GM19372 (cell line): ENCODE measurements at regions not wholly inside any gene's neighbourhood (a gene's known extent, or its start where the extent isn't known, plus 50 kb on each side); places are given as distances from the start of the nearest gene placed in this dataset.

Experiments
- ATAC-seq: cut with Tn5 transposase; IDR thresholded peaks from one replicate; pipeline ENCODE4 v1.9.1; 2021; ENCODE audit warnings: mild to moderate bottlenecking, low read depth, moderate library complexity; ENCODE audit not compliant: unreplicated experiment

DNA sequence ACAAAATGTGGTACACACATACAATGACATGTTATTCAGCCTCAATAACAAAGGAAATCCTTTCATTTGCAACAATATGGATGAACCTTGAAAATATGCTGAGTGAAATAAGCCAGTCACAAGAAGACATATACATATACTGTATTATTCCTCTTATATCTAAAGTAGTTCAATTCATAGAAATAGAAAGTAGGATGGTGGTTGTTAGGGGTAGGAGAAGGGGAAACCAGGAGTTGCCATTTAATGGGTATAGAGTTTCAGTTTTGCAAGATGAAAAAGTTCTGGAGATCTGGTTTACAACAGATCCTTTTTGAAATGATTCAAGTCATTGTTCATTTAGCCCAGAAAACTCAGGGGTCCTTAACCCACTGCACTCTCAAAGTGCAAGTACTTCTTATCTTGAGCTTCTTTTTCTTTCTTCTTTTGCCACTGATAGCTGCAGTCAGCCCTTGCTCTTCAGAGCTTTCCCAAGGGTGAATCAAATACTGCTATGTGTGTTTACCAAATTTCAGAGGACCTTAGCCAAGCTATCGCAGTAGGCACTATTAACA lies 208.0 kb upstream of the EOMES start:
- no peak for ATAC-seq

DNA sequence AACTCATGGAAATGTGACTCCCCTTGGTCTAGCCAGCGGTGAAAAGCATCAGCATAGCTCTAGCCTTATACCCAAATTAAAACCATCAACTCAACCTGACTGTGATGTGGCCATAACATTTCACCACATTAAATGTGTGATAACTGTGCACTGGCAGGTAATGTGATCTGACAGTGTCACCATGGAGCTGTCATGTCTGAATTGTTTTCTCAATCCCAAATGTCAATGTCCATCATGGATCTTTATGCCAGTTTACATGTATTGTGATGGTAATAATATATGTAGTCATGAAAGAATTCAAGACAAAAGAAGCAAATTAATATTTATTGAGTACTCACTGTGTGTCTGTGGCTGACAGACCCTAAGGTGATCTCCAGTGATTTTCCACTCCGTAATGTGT lies 213.4 kb upstream of the EOMES start:
- ATAC-seq = no peak

DNA sequence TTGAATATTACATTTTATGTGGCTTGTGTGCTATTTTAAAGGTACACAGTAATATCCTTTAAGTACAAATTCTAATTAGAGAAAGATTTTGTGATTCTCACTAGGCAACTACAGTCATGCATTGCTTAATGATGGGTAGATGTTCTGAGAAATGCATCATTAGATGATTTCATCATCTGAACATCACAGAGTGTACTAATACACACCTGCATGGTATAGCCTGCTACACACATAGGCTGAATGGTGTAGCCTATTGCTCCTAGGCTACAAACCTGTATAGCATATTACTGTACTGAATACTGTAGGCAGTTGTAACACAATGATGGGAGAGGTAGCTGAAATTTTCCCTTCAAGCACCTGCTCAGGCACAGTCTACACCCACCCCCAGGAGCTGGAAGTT lies 217.4 kb upstream of the EOMES start:
- no peak for ATAC-seq

DNA sequence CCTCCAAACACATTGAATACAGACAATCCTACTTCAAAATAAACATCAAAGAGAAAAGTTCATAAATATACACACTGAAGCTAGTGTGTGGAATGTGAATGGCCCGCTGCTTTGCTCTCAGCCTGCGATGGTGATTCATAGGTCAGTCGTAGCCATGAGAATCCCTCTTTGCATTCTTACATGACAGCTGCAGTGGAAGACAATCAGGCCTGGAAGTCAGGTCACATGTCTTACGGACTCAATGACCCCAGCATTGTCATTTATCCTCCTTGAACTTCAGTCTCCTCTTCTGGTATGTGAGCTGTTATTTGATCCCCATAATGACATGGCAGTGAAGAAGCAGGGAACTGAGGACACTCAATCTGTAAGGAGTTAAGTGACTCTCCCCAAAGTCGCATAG lies 217.8 kb upstream of the EOMES start:
- ATAC-seq = no peak

DNA sequence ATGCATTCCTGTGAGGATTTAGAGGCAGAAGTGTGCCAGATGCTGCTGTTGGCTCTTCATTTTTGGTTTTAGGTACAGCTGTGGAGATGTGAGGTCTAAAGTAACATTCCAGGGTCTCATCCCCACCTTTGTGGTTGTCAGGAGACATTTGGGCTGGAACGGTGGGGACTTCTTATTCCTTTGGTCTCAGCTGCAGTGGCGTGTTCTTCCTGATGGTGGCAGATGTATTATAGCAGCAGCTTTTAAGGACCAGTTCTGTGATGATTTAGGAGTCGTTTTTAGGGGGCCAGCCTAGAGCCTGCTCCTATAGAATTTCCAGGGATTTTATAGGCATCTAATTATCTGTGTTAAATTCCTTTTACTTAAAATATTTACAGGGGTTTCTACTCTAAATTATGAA lies 221.0 kb upstream of the EOMES start:
- no peak for ATAC-seq

DNA sequence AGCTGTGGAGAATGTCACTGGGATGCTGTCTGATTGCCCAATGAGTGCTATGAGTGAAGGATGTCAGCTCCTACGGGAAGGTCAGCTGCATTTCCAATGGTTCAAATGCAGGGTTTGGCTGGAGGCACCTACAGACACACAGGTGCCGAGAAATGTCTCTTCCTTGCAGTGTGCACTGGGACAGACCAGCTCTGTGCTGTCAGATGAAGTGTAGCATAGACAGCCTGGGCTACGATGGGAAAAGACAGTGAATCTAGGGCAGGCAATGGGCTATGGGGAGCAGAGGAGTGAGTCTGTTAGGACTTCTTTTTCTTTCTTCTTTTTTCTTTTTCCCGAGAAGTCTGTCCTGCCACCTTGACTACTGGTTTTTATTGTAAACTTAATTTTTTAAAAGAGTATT lies 223.1 kb upstream of the EOMES start:
- no peak for ATAC-seq

DNA sequence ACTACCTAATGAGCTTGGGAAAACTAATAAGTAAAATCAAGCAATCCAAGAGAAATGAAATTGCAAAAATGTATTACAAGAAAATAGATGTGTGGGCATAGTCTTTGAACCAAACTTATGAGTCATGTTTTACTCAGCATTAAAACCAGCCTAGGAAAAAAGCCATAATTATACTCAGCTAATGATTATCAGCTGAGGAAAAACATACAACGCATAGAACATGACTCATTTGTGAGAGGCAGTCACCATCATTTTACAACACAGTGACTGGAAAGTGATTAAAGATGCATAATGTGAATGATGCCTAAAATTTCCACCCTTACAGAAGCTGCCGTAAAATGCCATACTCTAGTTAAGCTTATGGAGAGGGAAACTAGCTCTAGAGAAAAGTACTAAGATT lies 238.0 kb upstream of the EOMES start:
- no peak for ATAC-seq

DNA sequence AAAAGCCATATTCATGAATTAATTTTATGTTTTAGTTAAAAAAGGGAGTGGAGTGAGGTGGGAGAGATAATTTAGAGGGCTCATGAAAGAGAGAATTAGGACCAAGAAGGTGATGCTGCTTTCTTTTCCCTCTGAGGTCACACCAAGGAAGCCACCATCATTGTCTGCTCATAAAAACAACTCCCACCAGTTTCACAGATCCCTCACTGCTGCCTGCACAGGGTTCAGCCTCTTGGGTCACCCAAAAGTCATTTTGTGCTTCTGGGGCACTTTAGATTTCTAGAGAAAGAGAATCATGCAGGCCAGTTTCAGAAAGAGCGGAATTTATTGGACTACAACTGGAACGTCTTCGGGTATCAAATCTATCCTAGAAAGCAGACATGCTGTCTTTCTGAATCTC lies 241.4 kb upstream of the EOMES start:
- ATAC-seq = no peak

DNA sequence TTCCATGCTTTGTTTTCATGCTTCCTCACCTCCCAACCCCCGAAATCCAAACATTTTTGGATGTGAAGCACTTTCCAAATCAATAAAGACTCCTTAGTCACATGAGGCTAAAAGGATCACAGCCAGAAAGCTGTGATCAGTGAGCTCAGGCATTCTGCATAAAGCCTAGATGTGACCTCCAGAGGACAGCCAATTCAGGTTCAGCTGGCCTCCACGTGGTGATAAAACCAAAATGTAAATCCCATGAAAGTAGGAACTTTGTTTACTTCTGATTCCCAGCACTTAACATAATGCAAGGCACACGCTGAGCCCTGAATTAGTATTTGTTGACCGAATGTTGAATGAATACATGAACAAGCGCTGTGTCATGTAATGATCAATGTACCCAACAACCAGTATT lies 249.5 kb upstream of the EOMES start:
- no peak for ATAC-seq

DNA sequence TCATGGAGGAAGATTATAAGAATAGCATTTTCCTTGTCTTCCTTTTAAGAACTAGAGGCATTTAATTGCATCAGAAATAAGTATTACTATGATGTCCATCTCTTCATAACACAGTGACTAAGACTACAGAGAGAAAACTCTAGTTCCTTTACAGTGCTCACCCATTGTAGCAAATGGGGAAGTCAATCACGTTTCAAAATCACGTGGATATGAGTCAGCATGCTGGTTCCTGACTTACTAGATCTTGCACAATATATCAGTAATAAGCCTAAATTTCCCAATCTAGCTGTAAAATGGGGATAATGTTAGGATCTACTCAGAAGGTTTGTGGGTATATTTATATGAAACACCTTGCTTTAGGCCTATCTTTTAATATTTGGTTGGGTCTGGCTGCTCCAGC lies 254.8 kb upstream of the EOMES start:
- no peak for ATAC-seq

DNA sequence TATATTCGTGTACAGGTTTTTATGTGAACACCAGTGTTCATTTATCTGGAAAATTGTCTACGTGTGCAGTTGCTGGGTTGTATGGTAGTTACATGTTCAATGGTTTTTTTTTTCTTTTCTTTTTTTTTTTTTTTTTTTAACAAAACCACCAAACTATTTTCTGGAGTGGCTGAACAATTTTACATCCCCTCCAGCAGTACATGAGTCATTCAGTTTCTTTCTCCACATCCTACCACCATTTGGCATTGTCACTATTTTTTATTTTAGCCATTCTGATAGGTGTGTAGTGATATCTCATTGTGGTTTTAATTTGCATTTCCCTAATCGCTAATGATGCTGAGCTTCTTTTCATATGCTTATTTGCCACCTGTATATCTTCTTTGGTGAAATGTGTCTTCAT lies 256.3 kb upstream of the EOMES start:
- no peak for ATAC-seq

DNA sequence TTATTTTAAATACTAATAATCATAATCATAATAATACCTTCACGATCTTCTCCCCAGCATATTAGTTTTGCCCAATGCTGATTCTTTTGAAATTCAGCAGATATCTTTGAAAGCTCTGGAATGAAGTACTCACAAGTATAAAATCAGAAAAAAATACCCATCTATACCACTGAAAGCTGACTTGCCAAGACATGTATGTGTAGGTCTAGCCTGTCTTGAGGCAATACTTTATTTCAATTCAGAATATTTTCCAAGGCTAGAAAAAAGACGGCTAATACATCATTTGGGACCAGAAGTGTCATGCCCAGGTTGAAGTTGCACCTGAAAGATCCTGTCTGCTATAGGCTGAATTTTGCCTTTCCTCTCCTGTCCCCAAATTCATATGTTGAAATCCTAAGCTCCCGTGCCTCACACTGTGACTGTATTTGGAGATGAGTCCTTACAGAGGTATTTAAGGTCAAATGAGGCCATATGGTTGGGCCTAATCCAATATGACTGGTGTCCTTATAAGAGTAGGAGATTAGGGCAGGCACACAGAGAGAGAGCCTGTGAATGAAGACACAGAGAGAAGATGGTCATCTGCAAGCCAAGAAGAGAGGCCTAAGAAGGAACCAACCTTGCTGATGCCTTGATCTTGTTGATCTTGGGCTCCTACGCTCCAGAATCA lies 255.9 kb upstream of the CMC1 start:
- ATAC-seq = no peak

DNA sequence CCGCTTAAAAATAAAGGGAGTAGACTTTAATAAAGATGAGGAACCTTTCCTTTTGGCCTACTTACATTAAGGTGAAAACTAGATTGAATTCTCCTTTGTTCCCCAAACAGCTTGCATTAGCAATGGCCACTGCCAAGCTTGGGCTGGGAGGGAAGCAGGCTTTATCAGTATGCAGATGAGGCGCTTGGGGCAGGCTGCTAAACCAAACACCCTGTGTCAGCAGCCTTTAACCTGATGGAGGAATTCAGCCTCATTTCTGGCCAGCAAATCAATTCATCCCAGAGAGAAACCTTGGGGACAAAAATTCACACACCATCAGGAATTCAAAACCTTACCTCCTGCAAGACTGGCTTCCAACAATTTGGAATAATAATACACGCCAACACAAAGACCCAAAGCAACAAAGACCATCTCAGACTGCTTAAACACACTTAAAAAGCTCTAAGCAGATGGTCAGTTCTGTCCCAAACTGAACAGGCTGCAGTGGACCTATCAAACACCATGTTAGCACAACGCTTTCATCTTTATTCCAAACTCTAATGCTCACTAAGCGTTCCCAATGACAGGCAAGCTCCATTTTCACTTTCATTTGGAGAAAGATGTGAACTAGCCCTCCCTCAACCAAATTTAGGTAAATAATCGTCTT lies 255.1 kb upstream of the CMC1 start:
- no peak for ATAC-seq

DNA sequence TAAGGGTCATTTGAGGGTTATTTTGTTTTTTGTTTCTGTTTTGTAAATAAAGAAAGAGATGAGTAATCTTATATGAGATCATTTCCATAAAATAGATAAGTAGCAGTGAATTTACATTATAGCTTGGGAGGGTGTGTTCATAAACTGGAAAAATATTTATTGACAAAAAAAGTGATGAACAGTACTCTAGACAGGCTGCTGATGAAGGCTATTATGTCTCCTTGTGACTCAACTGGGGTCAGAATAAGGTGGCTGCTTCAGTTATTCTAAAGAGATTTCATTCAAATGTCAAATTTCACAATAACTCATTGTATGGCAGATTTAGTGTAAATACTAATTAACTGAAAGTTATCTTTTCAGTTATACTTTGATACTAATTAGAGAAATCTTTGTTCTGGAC lies 251.1 kb upstream of the CMC1 start:
- ATAC-seq = no peak

DNA sequence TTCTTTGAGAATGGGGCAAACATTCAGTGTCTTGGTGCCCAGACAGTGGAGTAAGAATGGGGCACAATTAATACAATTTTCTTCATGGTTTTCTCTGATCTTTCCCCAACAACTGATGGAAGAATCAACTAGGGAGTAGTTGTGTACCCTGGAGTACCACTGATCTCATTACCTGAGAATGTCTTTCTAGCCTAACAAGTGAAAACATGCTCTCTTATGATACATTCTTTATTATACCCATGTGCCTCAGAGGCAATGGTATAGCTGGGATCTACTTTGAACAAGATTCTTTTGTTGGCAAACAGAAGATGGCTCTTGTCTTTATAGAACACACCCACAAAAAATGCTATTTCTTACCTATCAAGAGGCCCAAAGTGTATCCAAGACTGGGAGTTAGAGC lies 250.6 kb upstream of the CMC1 start:
- no peak for ATAC-seq

DNA sequence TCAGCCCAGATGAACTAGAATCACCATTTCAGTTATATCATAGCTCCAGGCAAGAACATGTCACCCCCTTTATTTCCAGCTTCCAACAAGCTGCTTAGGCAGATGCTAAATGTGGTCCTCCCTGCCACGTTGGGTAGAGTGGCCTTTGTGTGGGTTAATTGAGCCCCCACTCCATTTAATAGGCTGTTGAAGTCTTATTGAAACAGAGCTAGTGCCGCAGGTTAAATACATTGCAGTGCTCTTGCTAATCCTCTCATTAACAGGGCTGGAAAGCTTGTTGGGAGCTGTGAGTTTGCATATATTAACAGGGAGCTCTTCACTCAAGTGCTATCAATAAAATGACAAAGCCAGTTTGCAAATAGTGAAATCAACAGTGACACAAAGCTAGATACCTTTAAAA lies 248.4 kb upstream of the CMC1 start:
- no peak for ATAC-seq

DNA sequence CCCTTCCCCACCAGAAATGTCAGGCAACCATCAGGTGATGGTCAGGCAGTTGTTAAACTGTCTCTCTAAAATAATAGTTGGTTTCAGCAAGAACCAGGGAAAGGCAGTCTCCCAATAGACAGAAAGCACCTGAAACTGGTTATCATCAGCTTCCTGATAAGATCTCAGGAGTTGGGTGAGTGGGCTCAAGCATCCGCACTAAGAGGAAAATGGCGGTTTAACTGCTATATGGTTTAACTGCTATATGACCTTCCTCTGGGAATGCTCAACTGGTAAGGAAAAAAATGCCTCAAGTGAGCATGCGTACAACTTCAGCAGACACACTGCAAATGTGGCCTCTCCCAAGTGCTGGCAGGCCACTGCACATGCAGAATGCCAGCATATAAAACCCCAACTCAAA lies 240.8 kb upstream of the CMC1 start:
- ATAC-seq = no peak

DNA sequence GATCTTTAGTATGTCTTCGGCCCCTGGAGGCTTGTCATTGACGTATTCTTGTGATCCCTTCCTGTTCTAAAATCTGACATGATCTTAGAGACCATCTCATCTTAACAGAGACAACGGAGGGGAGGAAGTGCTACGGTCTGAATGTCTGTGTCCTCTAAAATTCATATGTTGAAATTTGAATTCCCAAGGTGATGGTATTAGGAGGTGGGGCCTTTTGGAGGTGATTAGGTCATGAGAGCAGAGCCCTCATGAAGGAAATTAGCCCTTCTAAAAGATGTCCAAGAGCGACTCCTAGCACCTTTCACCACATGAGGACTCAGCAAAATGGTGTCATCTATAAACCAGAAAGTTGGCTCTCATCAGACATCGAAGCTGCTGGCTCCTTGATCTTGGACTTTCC lies 233.2 kb upstream of the CMC1 start:
- no peak for ATAC-seq

DNA sequence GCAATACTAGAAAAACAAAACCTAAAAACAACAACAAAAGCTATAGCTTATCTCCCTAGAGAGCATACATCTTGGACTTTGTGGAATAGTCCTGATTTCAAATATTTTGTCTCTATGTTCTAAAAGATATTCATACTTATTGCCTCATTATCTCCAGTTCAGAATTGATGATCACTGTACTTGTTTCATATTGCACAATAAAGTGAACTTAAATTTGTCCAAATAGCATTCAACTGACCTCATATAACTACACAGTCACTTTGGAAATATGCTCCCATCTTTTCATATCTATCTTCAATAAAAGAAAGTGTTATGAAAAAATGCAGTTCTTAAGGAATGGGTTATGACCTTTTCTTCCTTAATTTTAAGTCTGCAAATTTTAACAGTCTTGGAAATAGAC lies 228.6 kb upstream of the CMC1 start:
- ATAC-seq = no peak

DNA sequence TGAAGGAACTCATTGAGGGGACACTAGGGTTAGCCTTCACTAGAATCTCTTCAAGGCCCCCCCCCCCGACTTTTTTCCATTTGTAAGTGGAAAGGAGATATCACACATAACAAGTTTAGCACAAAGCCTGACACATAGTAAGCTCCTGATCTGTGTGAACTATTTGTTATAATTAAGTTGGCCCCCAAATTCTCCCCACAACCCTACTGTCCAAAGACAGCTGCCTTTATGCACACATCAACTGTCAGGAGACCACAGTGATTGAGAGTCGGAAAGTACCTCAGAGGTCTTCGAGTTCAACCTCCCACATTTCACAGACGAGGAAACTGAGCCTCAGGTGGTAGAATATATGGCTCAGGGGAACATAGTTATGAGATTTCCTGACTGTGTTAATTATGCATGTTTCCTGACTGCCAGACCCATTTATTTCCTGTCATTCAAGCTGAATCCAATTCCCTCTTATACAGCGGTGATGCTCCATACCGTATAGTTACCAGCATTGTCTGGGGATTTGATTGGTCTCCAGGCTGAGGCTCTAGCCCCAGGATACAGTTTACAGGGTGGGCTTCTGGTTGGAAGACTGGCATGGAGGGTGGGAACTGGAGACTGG lies 227.4 kb upstream of the CMC1 start:
- no peak for ATAC-seq

DNA sequence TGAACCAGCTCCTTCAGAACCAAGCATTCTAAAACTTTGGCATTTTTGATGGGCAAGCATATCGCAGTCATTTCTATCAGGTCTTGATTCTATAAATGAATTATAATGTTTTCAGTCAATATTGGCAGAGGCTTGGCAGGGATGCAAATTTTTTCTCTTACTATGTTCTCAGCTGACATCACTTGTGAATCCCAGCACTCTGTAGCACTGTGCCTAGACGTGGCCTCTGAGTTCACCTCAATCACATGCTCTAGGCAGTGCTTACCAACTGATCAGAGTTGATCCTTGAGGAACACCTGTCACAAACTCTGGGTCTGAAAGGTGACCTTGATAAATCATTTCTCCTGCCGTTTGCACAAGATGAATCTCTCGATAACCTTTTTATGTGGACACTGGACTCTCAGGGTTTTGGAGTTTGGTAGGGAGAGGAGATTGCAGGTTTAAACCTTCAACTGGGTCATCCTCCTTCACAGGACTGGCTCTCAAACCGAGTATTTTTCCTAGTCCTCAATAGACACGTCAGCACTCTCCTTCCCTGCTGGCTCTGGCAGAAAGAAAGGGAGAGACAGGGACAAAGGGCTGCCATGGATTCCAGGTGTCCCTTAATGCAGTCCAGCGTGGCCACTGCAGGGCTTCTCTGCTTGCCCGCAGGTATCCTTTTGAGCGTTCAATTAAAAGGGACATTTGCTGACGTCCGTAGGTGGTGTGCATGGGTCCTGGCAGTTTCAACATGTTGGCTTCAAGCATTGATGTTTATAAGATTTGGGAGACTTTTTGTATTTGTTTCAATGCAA lies 222.3 kb upstream of the CMC1 start:
- ATAC-seq = no peak
